MCF 10A (cell line): ENCODE measurements at regions not wholly inside any gene's neighbourhood (a gene's known extent, or its start where the extent isn't known, plus 50 kb on each side); places are given as distances from the start of the nearest gene placed in this dataset.
"Not testable (repeated sequence)": the region's sequence is repeated elsewhere in the genome, so short reads cannot be mapped to it uniquely, and the experiment has no call there.

Experiments used
- BruUV-seq: library from RNA; stranded (reverse); fragments of 400-500 nt; replicated peaks from 2 replicates; lab custom pipeline; 2021; lab: Mats Ljungman, UMichigan
- CTCF ChIA-PET: fragments of 300-600 bp; sonication (Branson Sonifier 250); formaldehyde crosslinking; extraction: SDS; loops from one replicate; lab custom pipeline; 2021; ENCODE audit warnings: antibody characterized with exemption, inconsistent platforms; lab: Yijun Ruan, JAX
- POLR2A ChIA-PET: fragments of 300-600, 350-650 bp; sonication (Branson Sonifier 250); formaldehyde crosslinking; extraction: SDS; loops from one replicate; lab custom pipeline; 2020; ENCODE audit warnings: antibody characterized with exemption, inconsistent platforms; lab: Yijun Ruan, JAX
- DNase-seq: peaks from one replicate; pipeline ENCODE4 v3.0.0-alpha.2; 2018; ENCODE audit not compliant: unreplicated experiment
- H3K27ac Mint-ChIP-seq: one replicate; pipeline ENCODE4 v1.8.0; 2022; ENCODE audit warnings: mild to moderate bottlenecking, low read depth, mixed read lengths; ENCODE audit not compliant: unreplicated experiment
- H3K27me3 Mint-ChIP-seq: one replicate; pipeline ENCODE4 v1.8.0; 2022; ENCODE audit warnings: mixed read lengths; ENCODE audit not compliant: insufficient read depth, unreplicated experiment
- H3K36me3 Mint-ChIP-seq: one replicate; pipeline ENCODE4 v1.8.0; 2022; ENCODE audit warnings: mild to moderate bottlenecking, moderate library complexity, mixed read lengths; ENCODE audit not compliant: insufficient read depth, unreplicated experiment
- H3K4me1 Mint-ChIP-seq: one replicate; pipeline ENCODE4 v1.8.0; 2022; ENCODE audit warnings: mixed read lengths; ENCODE audit not compliant: insufficient read depth, unreplicated experiment
- H3K4me3 Mint-ChIP-seq: one replicate; pipeline ENCODE4 v1.8.0; 2022; ENCODE audit warnings: mild to moderate bottlenecking, moderate library complexity, mixed read lengths; ENCODE audit not compliant: unreplicated experiment
- H3K9me3 Mint-ChIP-seq: one replicate; pipeline ENCODE4 v1.8.0; 2022; ENCODE audit warnings: mixed read lengths; ENCODE audit not compliant: unreplicated experiment
- CTCF ChIP-seq: fragments of 200-600 bp; IDR thresholded peaks from one replicate; pipeline ENCODE4 v1.8.0; 2022; ENCODE audit warnings: antibody characterized with exemption, mild to moderate bottlenecking; ENCODE audit not compliant: unreplicated experiment
- intact Hi-C: fragments of 100-400 bp; cut with micrococcal nuclease; formaldehyde crosslinking; loops from 2 replicates; pipeline ENCODE4 v1.14.1; 2022

- ChIA-PET CTCF (interaction anchor here (0.6 to 0.9 kb wide), 3 partner anchors 86 to 1723 kb away, joined by 3 to 4 read pairs (median 4); no protein-coding TSS in a partner anchor), POLR2A (no interaction called here)
- no peaks in the 10 kb centered on the region for H3K27me3 Mint-ChIP-seq
- no peak overlapping the region for H3K4me3 Mint-ChIP-seq
- H3K36me3 Mint-ChIP-seq: no peaks in the 10 kb centered on the region
- H3K27ac Mint-ChIP-seq: no peak overlapping the region
- no peaks in the 10 kb centered on the region for H3K9me3 Mint-ChIP-seq
- intact Hi-C loops: no loop called here
- no peak for TF ChIP-seq CTCF
- peak; percentile 6 for DNase-seq
- H3K4me1 Mint-ChIP-seq: peaks cover 11% of the 10 kb centered on the region
- no TSS peak for BruUV-seq
Observed at GRCh38 chr3:59185591-59186369, 136.0 kb upstream of the CFAP20DC start.

GRCh38 chr3:59180006-59180405 lies 130.2 kb upstream of the CFAP20DC start:
- no peak overlapping the region for H3K4me3 Mint-ChIP-seq
- DNase-seq: no peak
- intact Hi-C loops: no loop called here
- H3K27ac Mint-ChIP-seq: no peak overlapping the region
- ChIA-PET POLR2A (interaction anchor here (1.6 kb wide), 1 partner anchor 61 kb away, joined by 4 read pairs; no protein-coding TSS in a partner anchor), CTCF (interaction anchor here (1.1 kb wide), 1 partner anchor 395 kb away, joined by 5 read pairs; no protein-coding TSS in a partner anchor)
- no peaks in the 10 kb centered on the region for H3K4me1 Mint-ChIP-seq
- H3K9me3 Mint-ChIP-seq: peaks cover 10% of the 10 kb centered on the region
- no TSS peak for BruUV-seq
- no peak for TF ChIP-seq CTCF
- no peaks in the 10 kb centered on the region for H3K36me3 Mint-ChIP-seq
- H3K27me3 Mint-ChIP-seq: no peaks in the 10 kb centered on the region

GRCh38 chr3:59178698-59179097 lies 128.9 kb upstream of the CFAP20DC start:
- Mint-ChIP-seq H3K27me3 (no peaks in the 10 kb centered on the region), H3K36me3 (no peaks in the 10 kb centered on the region), H3K4me1 (no peaks in the 10 kb centered on the region), H3K4me3 (no peak overlapping the region), H3K27ac (no peak overlapping the region), H3K9me3 (peaks cover 10% of the 10 kb centered on the region)
- no peak for TF ChIP-seq CTCF
- DNase-seq: no peak
- intact Hi-C loops: no loop called here
- CTCF ChIA-PET: interaction anchor here (0.6 to 0.7 kb wide), 3 partner anchors 10 to 725 kb away, joined by 3 to 4 read pairs (median 3); no protein-coding TSS in a partner anchor
- no TSS peak for BruUV-seq
- POLR2A ChIA-PET: no interaction called here

- H3K4me3 Mint-ChIP-seq: no peak overlapping the region
- H3K4me1 Mint-ChIP-seq: no peaks in the 10 kb centered on the region
- BruUV-seq: no TSS peak
- TF ChIP-seq CTCF: no peak
- intact Hi-C loops: no loop called here
- H3K27me3 Mint-ChIP-seq: no peaks in the 10 kb centered on the region
- no peaks in the 10 kb centered on the region for H3K36me3 Mint-ChIP-seq
- ChIA-PET POLR2A (no interaction called here), CTCF (no interaction called here)
- H3K9me3 Mint-ChIP-seq: peaks cover under 1% of the 10 kb centered on the region
- H3K27ac Mint-ChIP-seq: no peak overlapping the region
- no peak for DNase-seq
Observed at GRCh38 chr3:59171491-59171890, 121.7 kb upstream of the CFAP20DC start.

- H3K36me3 Mint-ChIP-seq, intact Hi-C loops, H3K27me3 Mint-ChIP-seq, H3K27ac Mint-ChIP-seq, H3K4me1 Mint-ChIP-seq, H3K9me3 Mint-ChIP-seq, POLR2A ChIA-PET, DNase-seq, BruUV-seq, H3K4me3 Mint-ChIP-seq: not testable (repeated sequence)
- CTCF ChIA-PET: interaction anchor here (1.4 kb wide), 1 partner anchor 12 kb away, joined by 3 read pairs; no protein-coding TSS in a partner anchor
Observed at GRCh38 chr3:59170166-59170565, 120.3 kb upstream of the CFAP20DC start.
